HepG2 (cell line): ENCODE measurements at regions not wholly inside any gene's neighbourhood (a gene's known extent, or its start where the extent isn't known, plus 50 kb on each side); places are given as distances from the start of the nearest gene placed in this dataset.

Source experiments
- CREB1 ChIP-seq, 2 experiments: fragments of 450-650 bp in 1 of 2; IDR thresholded peaks; 2 replicates each; pipeline ENCODE4 v1.6.1; 2016 to 2017; ENCODE audit warnings: control low read depth in 1 of 2, mild to moderate bottlenecking in 1 of 2, missing compliant biosample characterization in 1 of 2, missing genetic modification characterization in 1 of 2
- ELF3 ChIP-seq: IDR thresholded peaks from 2 replicates; pipeline ENCODE4 v1.6.1; 2016; ENCODE audit warnings: missing genetic modification reagents, missing compliant biosample characterization
- GTF3A ChIP-seq: sonication (generic); formaldehyde crosslinking; conservative IDR thresholded peaks from 2 replicates; pipeline ENCODE4 v1.4.0; 2020; ENCODE audit warnings: mild to moderate bottlenecking, missing genetic modification reagents
- IKZF1 ChIP-seq: fragments of 450-650 bp; IDR thresholded peaks from 2 replicates; pipeline ENCODE4 v1.7.1; 2016
- JUND ChIP-seq: sonication (generic); formaldehyde crosslinking; IDR thresholded peaks from 2 replicates; pipeline ENCODE4 v1.8.0; 2022; ENCODE audit warnings: mild to moderate bottlenecking, missing genetic modification reagents
- LRRFIP1 ChIP-seq: sonication (generic); formaldehyde crosslinking; conservative IDR thresholded peaks from 2 replicates; pipeline ENCODE4 v1.4.0; 2020; ENCODE audit warnings: missing genetic modification reagents
- MTF1 ChIP-seq: sonication (generic); formaldehyde crosslinking; IDR thresholded peaks from 2 replicates; pipeline ENCODE4 v1.5.0; 2020; ENCODE audit warnings: missing genetic modification reagents
- NONO ChIP-seq, 2 experiments: fragments of 450-650 bp in 1 of 2; sonication (generic) in 1 of 2; formaldehyde crosslinking in 1 of 2; IDR thresholded peaks in 1 of 2; conservative IDR thresholded peaks in 1 of 2; 2 replicates each; pipeline versions ENCODE4 v1.6.1 to v1.8.0; 2017 to 2022; ENCODE audit warnings: mild to moderate bottlenecking in 1 of 2, missing genetic modification reagents in 1 of 2, moderate library complexity in 1 of 2
- SALL2 ChIP-seq: sonication (generic); formaldehyde crosslinking; IDR thresholded peaks from 2 replicates; pipeline ENCODE4 v1.8.1; 2023; ENCODE audit warnings: mild to moderate bottlenecking, missing genetic modification reagents, inconsistent platforms
- SIX4 ChIP-seq: sonication (generic); formaldehyde crosslinking; IDR thresholded peaks from 2 replicates; pipeline ENCODE4 v1.4.0; 2020; ENCODE audit warnings: missing genetic modification reagents
- SMAD1 ChIP-seq: sonication (generic); formaldehyde crosslinking; IDR thresholded peaks from 2 replicates; pipeline ENCODE4 v1.4.0; 2020; ENCODE audit warnings: missing genetic modification reagents, low read depth, mild to moderate bottlenecking, borderline replicate concordance
- TFDP2 ChIP-seq: sonication (generic); formaldehyde crosslinking; IDR thresholded peaks from 2 replicates; pipeline ENCODE4 v1.4.0; 2020; ENCODE audit warnings: missing genetic modification reagents
- TRIM22 ChIP-seq: fragments of 450-650 bp; IDR thresholded peaks from 2 replicates; pipeline ENCODE4 v1.6.1; 2017
- ZHX1 ChIP-seq: sonication (generic); formaldehyde crosslinking; IDR thresholded peaks from 2 replicates; pipeline ENCODE4 v1.8.1; 2022; ENCODE audit warnings: low read depth, mild to moderate bottlenecking, missing genetic modification reagents
- ZNF44 ChIP-seq: sonication (generic); formaldehyde crosslinking; IDR thresholded peaks from 2 replicates; pipeline ENCODE4 v1.5.1; 2020; ENCODE audit warnings: mild to moderate bottlenecking, missing genetic modification reagents
- ZNF484 ChIP-seq: sonication (generic); formaldehyde crosslinking; IDR thresholded peaks from 2 replicates; pipeline ENCODE4 v1.5.1; 2020; ENCODE audit warnings: mild to moderate bottlenecking, low read depth, missing genetic modification reagents, borderline replicate concordance
- ZNF501 ChIP-seq: sonication (generic); formaldehyde crosslinking; IDR thresholded peaks from 2 replicates; pipeline ENCODE4 v1.5.1; 2020; ENCODE audit warnings: mild to moderate bottlenecking, moderate library complexity, missing genetic modification reagents
- ZNF615 ChIP-seq: sonication (generic); formaldehyde crosslinking; IDR thresholded peaks from 2 replicates; pipeline ENCODE4 v1.5.0; 2020; ENCODE audit warnings: mild to moderate bottlenecking, missing genetic modification reagents, borderline replicate concordance
- ZNF83 ChIP-seq: sonication (generic); formaldehyde crosslinking; IDR thresholded peaks from 2 replicates; pipeline ENCODE4 v1.4.0; 2020; ENCODE audit warnings: missing genetic modification reagents, mild to moderate bottlenecking, borderline replicate concordance
- ZNF879 ChIP-seq: sonication (generic); formaldehyde crosslinking; IDR thresholded peaks from 2 replicates; pipeline ENCODE4 v1.8.1; 2023; ENCODE audit warnings: missing genetic modification reagents
- ZSCAN20 ChIP-seq: sonication (generic); formaldehyde crosslinking; IDR thresholded peaks from 2 replicates; pipeline ENCODE4 v1.4.0; 2020; ENCODE audit warnings: missing genetic modification reagents, mild to moderate bottlenecking, borderline replicate concordance
- ZSCAN22 ChIP-seq: sonication (generic); formaldehyde crosslinking; IDR thresholded peaks from 2 replicates; pipeline ENCODE4 v1.4.0; 2020; ENCODE audit warnings: mild to moderate bottlenecking, missing genetic modification reagents

DNA sequence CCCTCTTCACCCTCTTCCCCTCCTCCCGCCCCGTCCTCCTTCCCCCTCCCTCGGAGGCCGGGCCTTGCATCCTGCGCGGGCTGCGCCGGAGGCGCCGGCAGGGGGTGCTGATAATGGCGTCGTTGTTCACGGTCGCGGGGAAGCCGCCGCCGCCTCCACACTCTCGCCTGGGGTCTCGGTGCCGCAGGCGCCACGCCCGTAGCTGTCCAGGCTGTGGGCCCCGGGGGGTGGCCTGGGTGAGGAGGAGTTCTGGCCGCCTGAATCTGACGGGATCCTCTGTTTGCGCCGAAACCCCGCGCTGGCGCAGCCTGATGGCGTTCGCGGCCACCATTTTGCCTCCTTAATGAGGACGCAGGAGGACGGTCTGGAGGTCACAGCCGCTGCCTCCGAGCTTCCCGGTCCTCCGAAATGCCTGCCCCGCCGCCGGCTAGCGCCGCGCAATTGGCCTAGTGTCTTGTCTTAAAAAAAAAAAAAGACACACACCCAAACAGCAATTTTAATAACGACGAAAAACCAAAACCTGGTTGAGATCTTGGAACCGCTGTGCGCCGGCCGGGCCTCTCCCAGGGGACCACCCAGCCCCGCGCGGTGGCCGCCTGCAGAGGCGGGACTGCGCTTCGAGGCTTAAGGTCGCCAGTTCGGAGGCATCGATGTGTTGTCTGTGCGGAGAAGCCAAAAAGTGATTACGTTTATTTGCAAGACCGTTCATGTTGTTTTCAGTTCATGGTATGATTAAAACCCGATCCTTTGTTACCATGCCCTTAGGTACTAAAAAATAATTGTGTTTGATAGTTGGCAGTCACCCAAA, 106.6 kb upstream of the HNRNPU start (continued):
- TF ChIP-seq ZHX1 (CRISPR knock-in tag): peak; percentile 98
- TF ChIP-seq CREB1 (IDR thresholded peaks at IDR 0.05): peak; percentile 93
- peak; percentile 97 for TF ChIP-seq CREB1 (CRISPR knock-in tag; IDR thresholded peaks at IDR 0.05)
- TF ChIP-seq GTF3A: 0 out of 2 replicates have a peak, but pooled peaks have one; percentile 29
- no peak for TF ChIP-seq ZNF484
- TF ChIP-seq ZNF501: peak; percentile 78
- TF ChIP-seq ZSCAN22 (CRISPR knock-in tag): no peak
- no peak for TF ChIP-seq ZNF879 (CRISPR knock-in tag)
- 0 out of 2 replicates have a peak, but pooled peaks have one; percentile 35 for TF ChIP-seq ZSCAN20 (CRISPR knock-in tag)
- no peak for TF ChIP-seq NONO (IDR thresholded peaks at IDR 0.05)
- peak; percentile 14; the same call in 1 of the 2 replicates for TF ChIP-seq NONO (CRISPR knock-in tag; conservative IDR thresholded peaks at IDR 0.05)
- no peak for TF ChIP-seq IKZF1
- TF ChIP-seq LRRFIP1 (CRISPR knock-in tag): no peak
- peak; percentile 85 for TF ChIP-seq SALL2 (CRISPR knock-in tag)
- no peak for TF ChIP-seq ZNF615 (CRISPR knock-in tag)
- TF ChIP-seq ZNF44 (CRISPR knock-in tag): peak; percentile 69; the same call in 1 of the 2 replicates
- no peak; the same call in 1 of the 2 replicates for TF ChIP-seq SMAD1
- TF ChIP-seq JUND (CRISPR knock-in tag): no peak
- peak; percentile 68 for TF ChIP-seq TFDP2
- TF ChIP-seq TRIM22: no peak
- peak; percentile 67; the same call in 1 of the 2 replicates for TF ChIP-seq ELF3 (CRISPR knock-in tag)
- TF ChIP-seq ZNF83 (CRISPR knock-in tag): no peak
- TF ChIP-seq SIX4 (CRISPR knock-in tag): no peak
- TF ChIP-seq MTF1 (CRISPR knock-in tag): no peak
